ENCODE measurements at regions not wholly inside any gene's neighbourhood (a gene's known extent, or its start where the extent isn't known, plus 50 kb on each side); places are given as distances from the start of the nearest gene placed in this dataset.
A peak's percentile ranks its signal among the peaks of the same experiment; 100 is the strongest.

DNA sequence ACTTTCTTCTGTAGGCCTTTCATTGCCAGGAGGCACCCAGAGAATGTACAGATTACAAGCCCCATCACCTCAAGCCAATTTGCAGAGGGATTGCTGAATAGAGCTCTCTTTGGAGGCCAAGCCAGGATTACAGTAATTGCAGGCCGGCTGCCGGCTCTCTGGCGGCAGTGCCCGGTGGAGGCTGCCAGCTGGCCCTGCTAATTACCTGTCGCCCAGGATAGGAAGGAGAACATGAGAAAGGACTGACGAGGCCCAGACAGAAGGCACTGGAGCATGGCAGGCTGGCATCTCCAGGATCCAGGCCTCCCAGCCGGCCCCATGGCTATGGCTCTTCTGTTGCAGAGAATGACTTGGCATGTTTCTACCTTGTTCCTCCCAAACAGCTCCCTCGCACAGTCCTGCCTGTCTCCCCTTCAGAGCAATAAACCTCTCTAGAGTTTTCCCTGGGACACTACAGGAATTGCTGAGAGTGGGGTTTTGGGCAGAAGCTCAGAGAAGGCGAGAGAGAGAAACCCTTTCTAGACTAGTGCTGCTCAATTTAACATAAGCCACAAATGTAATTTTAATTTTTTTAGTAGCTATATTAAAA lies 273.6 kb upstream of the PROK2 start:
- DNase-seq, result no peak

DNA sequence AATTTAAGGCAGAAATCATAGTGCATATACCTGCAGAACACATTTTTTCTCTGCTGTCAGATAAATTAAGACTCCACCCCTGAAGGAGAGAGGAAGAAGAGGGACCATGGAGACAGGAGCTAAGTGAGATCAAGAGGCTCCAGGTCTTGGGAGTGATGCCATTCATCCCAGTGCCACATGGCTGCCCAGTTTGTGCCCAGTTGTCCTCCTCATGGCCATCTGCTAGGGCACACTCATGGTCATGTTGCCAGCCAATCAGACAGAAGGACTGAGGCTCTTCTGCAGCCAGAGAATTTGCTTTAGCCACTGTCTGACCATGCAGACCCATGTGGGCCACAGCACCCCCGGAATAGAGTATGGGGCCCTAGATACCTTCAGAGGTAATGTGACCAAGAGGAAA lies 270.5 kb upstream of the PROK2 start:
- no peak for DNase-seq

DNA sequence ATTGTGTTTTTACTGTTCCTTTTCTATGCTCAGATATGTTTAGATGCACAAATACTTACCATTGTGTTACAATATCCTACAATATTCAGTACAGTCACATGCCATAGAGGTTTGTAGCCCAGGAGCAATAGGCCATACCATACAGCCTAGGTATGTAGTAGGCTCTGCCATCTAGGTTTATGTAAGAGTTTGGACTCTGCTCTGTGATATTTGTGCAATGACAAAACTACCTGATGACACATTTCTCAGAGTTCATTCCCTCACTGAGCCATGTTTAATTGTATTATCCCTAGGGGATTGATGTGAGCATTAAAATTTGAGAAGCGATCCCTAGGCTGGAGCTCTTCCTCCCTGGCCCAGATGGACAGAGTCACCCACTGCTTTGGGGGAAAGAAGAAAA lies 270.0 kb upstream of the PROK2 start:
- no peak for DNase-seq

DNA sequence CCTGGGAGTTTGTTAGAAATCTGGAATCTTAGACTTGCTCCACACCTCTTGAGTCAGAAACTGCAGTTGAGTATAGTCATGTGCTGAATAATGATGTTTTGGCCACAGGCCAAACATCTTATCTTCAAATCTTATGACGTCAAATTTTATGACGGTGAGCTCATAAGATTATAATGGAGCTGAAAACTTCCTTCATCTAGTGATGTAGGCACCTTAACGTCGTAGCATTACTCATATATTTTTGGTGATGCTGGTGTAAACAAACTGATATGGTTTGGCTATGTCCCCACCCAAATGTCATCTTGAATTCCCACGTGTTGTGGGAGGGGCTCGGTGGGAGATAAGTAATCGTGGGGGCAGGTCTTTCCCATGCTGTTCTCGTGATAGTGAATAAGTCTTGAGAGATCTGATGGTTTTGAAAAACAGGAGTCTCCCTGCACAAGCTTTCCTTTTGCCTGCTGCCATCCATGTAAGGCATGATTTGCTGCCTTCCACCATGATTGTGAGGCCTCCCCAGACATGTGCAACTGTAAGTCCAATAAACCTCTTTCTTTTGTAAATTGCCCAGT lies 268.0 kb upstream of the PROK2 start:
- DNase-seq, result no peak

DNA sequence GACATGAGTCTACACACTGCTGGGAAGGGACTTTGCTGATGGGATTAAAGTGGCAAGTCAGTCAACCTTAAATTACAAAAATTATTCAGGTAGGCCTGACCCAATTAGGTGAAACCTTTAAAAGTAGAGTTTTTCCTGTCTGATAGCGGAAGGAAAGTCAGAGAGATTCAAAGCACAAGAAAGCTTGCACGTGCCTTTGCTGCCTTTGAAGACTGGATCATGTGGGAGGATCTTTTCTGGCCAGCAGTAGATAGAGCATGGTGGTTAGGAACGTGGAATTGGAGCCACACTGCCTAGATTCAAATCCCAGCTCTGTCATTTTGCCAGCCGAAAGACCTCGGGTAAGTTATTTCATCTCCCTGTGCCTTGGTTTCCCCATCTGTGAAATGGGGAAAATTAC lies 265.8 kb upstream of the PROK2 start:
- no peak for DNase-seq

DNA sequence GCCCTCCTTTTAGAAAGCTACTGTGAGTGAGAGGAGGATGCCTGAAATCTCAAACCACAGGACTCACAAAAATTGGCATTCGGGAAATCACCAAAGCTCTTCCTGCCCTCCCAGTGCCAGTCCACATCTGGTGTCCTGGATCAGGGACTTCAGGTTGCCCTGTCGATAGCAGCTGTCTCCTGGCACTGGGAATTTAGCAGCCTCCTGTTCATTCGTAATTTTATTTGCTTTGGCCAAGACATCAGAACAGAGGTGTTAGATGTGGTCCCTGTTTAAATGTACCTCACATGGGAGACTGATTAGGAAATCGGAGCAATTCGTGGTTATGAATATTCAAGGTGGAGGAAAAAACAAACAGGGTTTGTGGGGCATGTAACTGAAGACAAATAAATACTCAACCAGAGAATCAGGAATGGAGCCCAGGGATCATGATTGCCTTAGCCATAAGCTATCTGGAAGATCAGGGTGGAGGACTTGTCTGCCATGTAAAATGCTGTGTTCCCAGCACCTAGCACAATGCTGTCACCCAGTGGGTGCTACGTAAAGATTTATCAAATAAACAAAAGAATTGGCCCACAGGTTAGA lies 265.2 kb upstream of the PROK2 start:
- no peak for DNase-seq

DNA sequence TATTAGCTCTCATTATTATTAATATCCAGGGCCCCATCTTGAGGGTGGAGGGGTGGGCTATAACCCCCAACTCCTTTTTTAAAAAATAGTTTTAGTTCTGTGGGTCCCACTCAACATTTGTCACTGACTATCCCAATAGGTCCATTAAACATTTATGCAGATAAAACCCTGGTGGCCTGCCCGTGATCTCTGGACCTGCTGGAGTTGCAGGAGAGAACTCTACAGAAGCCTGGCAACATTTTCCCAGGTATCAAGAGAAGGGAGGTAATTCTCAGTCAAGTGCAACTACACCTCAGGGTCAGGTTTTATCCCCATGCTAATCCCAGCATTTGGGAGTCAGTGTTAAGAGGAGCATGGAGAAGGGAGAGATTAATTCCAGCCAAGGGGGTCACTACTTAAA lies 264.4 kb upstream of the PROK2 start:
- DNase-seq, result no peak

DNA sequence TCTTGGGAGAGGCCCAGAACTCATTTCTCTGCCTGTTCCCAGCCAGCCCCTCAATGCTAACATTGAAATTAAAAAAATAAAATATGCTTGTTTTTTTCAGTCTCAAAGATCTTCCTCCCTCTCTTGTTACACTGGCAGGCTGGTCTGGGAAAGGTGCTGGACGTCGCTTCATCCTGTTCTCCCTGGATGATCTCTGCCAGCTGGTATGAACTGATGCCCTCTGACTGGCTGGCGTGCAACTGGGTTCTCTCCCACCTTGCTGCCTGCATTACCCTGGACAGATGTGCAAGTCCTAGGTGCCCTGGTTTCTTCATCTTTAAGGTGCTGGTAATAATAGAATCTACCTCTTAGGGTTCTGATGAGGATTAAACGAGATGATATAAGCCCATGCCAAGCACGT lies 263.9 kb upstream of the PROK2 start:
- DNase-seq, result no peak

DNA sequence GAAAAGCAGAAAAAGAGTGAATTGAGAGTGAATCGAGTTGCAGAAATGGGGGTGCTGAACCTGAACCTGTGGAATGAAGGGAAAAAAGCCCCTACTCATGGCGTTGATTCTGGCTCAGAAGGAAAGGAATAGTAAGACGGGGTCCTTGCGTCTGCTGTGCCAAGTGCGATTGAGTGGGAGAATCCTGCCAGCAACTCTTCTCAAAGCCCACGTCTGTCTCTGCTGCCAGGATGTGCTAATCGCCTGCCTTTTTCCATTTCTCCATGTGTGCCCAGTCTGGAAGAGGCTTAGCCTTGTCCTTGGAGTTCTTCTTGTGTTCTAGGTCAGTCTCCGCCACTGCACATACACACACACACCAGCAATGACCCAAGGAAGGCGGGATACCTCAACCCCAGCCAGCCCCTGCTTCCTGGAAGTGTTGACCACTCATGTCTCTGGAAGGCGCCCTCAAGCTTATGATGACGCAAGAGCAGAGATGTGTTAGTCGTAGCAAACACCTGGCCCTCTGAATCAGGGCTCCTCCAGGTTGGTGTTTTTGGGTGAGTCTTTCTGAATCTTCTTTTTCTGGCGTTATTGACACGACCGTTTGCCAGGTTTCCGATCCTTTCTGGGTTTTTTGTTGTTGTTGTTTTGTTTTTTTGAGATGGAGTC lies 262.4 kb upstream of the PROK2 start:
- DNase-seq, result no peak

DNA sequence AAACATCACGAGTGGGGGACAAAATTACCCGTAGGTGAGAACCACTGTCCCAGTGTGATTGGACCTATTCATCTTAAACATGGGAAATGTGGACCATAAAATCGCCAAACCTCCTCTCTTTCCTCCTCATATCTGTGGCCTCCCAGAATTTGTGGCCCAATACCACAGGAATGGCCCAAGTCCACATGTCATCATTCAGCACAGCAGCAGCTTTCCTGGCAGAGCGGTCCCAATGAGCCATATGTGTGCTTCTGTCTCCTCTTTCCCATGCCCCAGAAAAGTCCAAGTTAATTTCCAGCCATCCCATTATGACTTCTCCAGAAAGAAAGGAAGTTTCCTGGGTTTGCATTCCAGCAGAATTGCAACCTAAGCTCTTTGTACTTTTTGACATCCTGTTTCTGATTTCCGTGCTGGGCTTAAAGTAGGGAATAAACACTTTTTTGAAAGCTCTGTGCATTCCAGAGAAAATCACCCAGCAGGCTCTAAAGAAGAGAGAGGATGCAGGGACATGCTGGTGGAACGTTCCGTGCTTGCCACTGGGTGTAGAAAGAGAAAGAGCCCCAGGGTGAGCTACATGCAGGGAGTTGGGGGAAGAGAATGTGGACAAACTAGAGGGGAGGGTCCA lies 259.4 kb upstream of the PROK2 start:
- DNase-seq, result peak in 2 of 3 donors; percentile 12 to 23

DNA sequence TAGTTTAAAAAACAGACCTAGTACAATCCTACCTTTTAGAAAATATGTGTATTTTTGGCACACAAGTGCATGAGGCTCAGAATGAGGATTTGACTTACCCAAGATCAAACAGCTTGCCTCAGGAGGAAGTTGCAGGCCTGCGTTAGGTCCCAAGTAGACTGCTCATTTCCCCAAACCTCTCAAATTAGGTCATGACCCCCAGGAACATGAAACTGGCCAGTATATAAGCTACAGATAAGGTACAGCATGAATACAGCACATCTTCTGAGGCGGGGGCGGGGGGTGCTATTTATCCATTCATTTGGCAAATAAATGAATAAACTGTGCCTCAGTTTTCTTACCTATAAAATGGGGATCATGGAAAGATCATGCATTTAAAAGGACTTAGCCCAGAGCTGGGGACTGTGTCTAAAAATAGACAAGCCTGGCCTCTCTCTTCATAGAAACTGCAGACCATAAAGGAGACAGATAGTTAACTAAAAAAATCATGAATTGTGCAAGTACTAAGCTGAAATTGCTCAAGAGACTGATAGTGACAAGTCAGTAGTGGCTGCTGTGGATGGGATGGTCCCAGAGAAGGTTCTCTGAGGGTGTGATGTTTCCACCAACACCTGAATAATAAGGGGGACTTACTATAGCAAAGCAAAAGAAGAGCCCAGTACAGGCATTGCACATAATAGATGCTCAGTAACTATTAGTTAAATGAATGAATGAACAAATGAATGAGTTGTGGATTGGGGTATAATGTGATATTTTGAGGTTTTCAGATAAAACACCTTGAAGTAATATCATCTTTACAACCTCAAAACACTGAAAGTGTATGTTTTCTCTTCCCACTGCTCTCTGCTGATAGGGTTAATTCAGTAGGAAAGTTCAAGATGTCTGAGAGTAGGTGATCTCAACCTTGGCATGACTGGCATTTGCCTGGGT lies 258.5 kb upstream of the PROK2 start:
- DNase-seq, result no peak

DNA sequence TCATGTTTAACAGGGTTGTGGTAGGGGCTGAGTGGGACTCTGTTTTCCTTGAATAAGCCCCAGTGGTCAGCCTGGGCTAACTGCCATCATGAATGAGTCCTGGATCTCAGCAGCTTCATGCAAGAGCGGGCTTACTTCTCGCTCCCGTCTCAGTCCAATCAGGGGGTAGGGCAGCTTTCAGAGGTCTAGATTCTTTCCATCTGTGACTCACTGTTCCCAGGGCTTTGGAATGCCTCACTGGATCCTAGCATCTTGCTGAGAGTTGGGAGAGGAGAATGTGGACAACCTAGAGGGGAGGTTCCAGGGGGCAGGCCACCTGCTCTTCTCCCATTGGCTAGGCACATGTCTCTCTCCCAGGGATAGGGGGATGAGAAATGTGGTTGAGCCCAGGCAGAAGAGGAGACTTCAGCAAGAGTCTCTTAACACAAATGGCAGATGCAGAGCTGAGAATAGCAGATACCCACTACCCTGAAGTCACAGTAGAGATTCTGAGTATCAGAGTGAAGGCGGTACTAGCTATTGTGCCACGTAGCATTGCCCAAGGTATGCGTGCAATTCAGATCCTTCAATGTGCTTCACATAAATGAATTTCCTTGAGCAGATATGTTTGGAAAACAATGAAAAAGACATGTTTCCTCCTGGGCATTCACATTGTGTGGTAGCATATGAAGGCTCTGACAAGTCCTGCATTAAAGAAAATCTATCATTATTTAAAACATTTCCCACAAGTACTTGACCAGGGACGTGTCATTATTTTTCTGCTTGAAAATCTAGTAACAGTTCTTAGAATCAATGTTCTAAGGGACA lies 257.7 kb upstream of the PROK2 start:
- DNase-seq, result peak; percentile 23 to 79 (median 31)

DNA sequence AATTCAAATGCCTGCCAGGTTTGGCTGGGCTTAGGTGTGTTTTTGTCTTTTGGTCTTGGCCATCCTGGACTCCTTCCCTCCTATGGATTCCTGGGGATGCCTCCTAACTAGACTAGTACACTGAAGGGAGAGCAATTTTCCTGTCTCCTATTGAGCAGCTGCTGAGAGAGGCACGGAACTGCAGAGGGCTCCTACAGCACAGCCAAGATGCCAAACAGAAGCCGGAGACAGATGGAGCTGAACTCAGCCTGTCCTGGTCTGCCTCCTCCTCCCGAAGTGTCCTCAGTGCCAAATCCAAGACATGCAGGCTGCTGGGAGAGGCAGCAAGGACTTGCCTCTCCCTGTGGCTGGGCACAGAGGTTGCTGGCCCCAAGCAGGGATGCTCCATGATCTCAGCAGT lies 256.6 kb upstream of the PROK2 start:
- DNase-seq, result peak; percentile 15 to 63 (median 38)

DNA sequence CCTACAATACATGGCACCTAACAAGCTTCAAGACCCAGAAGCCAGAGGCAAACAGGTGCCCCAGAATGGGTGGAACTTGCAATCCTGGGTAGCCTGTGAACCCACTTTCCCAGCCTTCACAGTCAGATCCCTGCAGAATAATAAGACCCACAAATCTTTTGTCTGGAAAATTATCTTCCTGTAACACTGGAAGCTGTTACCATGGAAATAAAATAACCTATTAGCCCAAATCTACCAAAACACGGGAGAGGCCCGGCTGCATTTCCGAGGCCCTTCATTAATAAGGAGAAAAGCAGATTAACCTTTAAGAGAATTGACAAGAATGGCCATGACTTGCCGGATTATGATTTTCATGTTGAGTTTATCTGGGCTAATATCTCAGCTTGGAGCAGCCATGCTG lies 256.1 kb upstream of the PROK2 start:
- DNase-seq, result no peak

DNA sequence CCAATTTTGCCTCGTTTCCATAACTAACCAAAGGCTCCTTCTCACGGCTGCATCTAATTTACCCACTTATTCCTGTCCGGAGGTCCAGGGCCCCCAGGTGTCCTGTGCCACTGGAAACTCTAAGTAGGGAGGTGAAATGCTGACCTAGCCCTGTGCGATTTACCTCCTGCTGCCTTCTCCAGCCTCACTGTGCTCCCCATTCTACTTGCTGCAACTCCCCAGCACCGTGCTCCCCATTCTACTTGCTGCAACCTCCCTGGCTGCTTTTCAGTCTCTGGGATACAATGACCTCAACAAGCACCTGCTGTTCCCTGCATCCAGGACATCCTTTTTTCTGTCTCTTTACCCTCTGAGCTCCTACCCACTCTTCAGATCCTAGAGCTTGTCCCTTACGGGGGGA lies 254.7 kb upstream of the PROK2 start:
- no peak for DNase-seq

DNA sequence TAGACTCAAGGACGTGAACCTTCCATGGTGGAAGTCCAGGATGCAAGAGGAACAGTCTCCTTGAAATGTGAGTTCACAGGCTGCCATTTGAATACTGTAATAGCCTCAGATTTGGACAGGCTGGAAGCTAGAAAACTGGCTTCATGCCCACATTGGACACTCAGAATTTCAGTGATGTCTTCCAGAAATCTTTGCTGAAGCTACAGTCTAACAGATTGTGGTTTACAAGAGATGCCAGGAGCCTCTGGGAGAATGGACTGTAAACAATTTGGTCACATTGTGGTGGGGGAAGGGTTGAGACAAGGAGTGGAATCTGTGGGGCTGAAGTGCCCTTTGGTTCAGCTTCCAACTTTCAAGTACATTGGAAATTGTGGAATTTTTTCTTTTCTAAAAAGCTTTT lies 252.0 kb upstream of the PROK2 start:
- no peak for DNase-seq

DNA sequence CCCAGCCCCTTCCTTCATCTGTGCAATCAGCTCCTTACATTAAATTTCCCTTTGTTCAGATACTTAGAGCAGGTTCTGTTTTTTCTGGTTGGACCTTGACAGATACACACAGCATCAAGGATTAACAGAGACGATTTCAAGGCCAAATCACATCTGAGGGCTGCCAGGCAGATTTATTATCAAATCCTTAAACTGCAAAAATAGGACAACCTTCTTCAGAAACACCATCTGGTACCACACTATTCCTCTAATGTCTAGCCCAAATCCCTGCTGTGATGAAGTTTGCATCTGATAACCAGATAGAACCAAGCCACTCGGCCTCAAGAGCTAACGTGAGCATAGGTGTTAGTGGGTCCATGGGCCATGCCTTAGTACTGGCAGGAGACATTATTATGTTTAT lies 250.7 kb upstream of the PROK2 start:
- DNase-seq, result no peak

DNA sequence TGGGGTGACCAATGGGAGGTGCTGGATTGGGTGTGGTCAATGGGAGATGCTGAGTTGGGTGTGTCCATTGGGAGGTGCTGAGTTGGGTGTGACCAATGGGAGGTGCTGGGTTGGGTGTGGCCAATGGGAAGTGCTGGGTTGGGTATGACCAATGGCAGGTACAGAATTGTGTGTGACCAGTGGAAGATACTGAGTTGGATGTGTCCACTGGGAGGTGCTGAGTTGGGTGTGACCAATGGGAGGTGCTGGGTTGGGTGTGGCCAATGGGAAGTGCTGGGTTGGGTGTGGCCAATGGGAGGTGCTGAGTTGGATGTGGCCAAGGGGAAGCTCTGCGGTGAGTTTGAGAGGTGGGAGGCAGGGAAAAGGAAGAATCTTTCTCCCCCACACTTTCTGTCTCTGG lies 250.0 kb upstream of the PROK2 start:
- no peak for DNase-seq

DNA sequence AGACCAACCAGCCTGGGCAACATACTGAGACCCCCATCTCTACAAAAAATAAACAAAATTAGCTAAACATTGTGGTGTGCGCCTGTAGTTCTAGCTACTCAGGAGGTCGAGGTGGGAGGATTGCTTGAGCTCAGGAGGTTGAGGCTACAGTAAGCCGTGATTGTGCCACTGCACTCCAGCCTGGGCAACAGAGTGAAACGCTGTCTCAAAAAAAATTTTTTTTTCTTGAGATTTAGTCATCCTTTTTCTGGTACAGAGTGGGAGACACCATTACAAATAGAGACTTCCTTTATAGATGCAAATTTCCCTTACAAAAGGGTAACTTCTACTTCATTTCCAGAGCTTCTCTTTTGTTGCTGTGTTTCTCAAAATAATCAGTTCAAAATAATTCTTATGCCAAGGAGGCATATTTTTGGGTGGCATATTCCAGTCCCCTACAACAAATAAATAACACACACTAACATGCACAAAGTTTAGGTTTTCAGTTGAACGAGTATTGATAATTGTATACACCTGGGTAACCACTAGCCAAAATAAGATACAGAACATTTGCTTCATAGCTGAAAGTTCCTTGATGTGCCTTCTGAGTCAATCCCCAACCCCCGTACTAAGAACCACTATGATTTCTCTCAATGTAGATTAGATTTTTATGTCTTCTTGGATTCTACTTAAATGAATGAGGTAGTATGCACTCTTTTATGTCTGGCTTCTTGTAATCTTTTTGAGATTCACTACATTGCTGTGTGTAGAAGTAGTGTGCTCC lies 248.9 kb upstream of the PROK2 start:
- no peak for DNase-seq

DNA sequence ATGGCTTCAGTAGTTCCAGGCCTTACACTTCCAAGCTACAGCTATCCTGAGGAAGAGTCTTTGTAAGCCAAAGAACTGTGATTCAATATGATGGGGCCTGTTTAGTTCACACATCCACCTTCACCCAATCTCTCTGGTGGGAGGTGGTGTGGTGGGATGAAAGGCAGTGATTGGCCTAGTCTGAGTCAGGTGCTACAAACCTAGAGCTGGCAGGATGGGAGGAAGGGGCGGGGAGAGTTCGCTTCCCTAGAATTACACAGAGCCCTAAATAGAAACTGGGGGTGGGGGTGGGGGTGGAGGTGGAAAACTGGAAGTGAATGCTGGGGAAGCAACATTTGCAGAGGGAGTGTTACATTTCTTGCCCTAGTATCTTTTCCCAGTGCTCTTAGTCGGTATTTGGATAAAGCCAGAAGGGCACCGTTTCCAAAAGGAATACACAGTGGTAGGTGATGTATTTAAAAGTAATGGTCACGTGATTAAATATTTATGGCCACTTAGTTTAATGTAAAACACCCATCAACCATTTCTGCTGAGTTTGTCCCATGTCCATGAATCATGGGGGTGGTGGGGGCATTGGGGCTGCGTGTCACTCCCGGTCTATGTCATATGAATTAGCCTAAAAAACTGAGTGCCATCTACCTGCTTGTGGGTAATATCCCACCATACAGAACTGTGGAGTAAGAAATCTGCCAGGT lies 247.6 kb upstream of the PROK2 start:
- no peak for DNase-seq

All from muscle of back (tissue), 3 donors.